ENCODE measurements at regions not wholly inside any gene's neighbourhood (a gene's known extent, or its start where the extent isn't known, plus 50 kb on each side); places are given as distances from the start of the nearest gene placed in this dataset.

- Histone ChIP-seq H2AFZ (ENCODE audit: low read depth, low read length) (no peak overlapping the region), H3K9me1 (ENCODE audit: control insufficient read depth, insufficient read depth, low read length) (no peaks in the 10 kb centered on the region), H3K4me1 (replicated peaks in 1 of 2; ENCODE audit: control insufficient read depth in 2 of 2, insufficient read depth in 2 of 2, low read length in 2 of 2) (no peaks in the 10 kb centered on the region), H3K4me2 (ENCODE audit: insufficient read depth, low read length) (no peak overlapping the region), H3K9ac (ENCODE audit: insufficient read depth in 1 of 2, low read depth in 2 of 2, low read length in 2 of 2) (no peak overlapping the region), H3K79me2 (ENCODE audit: control insufficient read depth, insufficient read depth, low read length) (no peaks in the 10 kb centered on the region), H3K4me3 (no peak overlapping the region), H3K27me3 (ENCODE audit: control insufficient read depth in 2 of 2, insufficient read depth in 2 of 2, low read length in 2 of 2) (no peaks in the 10 kb centered on the region), H3K27ac (ENCODE audit: extremely low read depth, low read depth, low read length) (no peak overlapping the region), H3K36me3 (ENCODE audit: control insufficient read depth, insufficient read depth, low read length) (no peaks in the 10 kb centered on the region), H3K9me3 (replicated peaks; ENCODE audit: control insufficient read depth, insufficient read depth, low read depth, low read length) (no peaks in the 10 kb centered on the region), H4K20me1 (replicated peaks; ENCODE audit: control insufficient read depth, insufficient read depth, low read length) (no peaks in the 10 kb centered on the region)
- whole genome bisulfite sequencing (ENCODE audit: insufficient coverage, low coverage, missing lambda C conversion rate) = 0% methylated on average over 2 of the region's 2 CpGs
- DNase-seq (ENCODE audit: extremely low read depth in 1 of 4, low spot score in 3 of 4) (no peak), FAIRE-seq (no peak), ATAC-seq (no peak)
- intact Hi-C loops (cut with micrococcal nuclease) = no loop called here
- ChIA-PET POLR2A (no interaction called here), CTCF (ENCODE audit: low intra/inter-chr PET ratio) (no interaction called here)
- in situ Hi-C loops (cut with MboI) = no loop called here
- no TSS peak for BruUV-seq (replicated peaks)
- TF ChIP-seq TAL1 (IDR thresholded peaks at IDR 0.05) (no peak), U2AF2 (optimal IDR thresholded peaks at IDR 0.05; ENCODE audit: low read depth, low read length) (no peak), ZNF766 (CRISPR knock-in tag; conservative IDR thresholded peaks at IDR 0.05) (no peak), DMBX1 (CRISPR knock-in tag; IDR thresholded peaks at IDR 0.05; ENCODE audit: borderline replicate concordance) (no peak), DDX20 (tag; IDR thresholded peaks at IDR 0.05; ENCODE audit: low read depth) (no peak), XRCC3 (IDR thresholded peaks at IDR 0.05) (no peak), MLLT1 (IDR thresholded peaks at IDR 0.05) (no peak), ZNF280B (CRISPR knock-in tag; IDR thresholded peaks at IDR 0.05) (no peak), XRCC4 (IDR thresholded peaks at IDR 0.05; ENCODE audit: extremely low read depth, insufficient read depth, insufficient read length) (no peak)
Measured at GRCh38 chr3:190239325-190239724, 82.9 kb downstream of the CLDN1 start.

Data from K562 (cell line).